T-cell (primary cell): ENCODE measurements at regions not wholly inside any gene's neighbourhood (a gene's known extent, or its start where the extent isn't known, plus 50 kb on each side); places are given as distances from the start of the nearest gene placed in this dataset.

ENCODE experiments used
- ATAC-seq, 4 experiments: fragments of 200-7000 bp in 3 of 4; fragments of 150-1000 bp in 1 of 4; cut with Tn5 transposase; replicated peaks in 1 of 4; 1 replicate in 3 of 4; 2 replicates in 1 of 4; pipeline ENCODE4 v1.10.0; 2021; ENCODE audit warnings: moderate library complexity in 3 of 4, mild to moderate bottlenecking in 2 of 4, moderate number of reproducible peaks in 1 of 4
- CTCF ChIA-PET, 2 donors: fragments of 300-600 bp; sonication (Branson Sonifier 250); formaldehyde crosslinking; loops; one replicate each; lab custom pipeline; 2022; ENCODE audit warnings: antibody characterized with exemption in 2 of 2; lab: Charles Lee
- POLR2A ChIA-PET, 2 donors: fragments of 300-600 bp; sonication (Branson Sonifier 250); formaldehyde crosslinking; loops; one replicate each; lab custom pipeline; 2022; ENCODE audit warnings: antibody characterized with exemption in 2 of 2; lab: Charles Lee
- DNase-seq, 35 experiments: peaks; one replicate each; pipeline versions ENCODE4 v3.0.0 to v3.0.0-alpha.2; 2013 to 2023
- H3K27ac ChIP-seq: one replicate; pipeline ENCODE4 v1.5.1; 2013; ENCODE audit warnings: low read length
- H3K27me3 ChIP-seq, 2 experiments: replicated peaks in 1 of 2; 1 replicate in 1 of 2; 2 replicates in 1 of 2; pipeline versions ENCODE4 v1.6.1 to v1.7.0; 2013; ENCODE audit warnings: low read length in 1 of 2, mixed read lengths in 1 of 2; ENCODE audit not compliant: control insufficient read depth in 2 of 2, insufficient read depth in 2 of 2; ENCODE audit errors: extremely low read depth in 1 of 2
- H3K36me3 ChIP-seq, 2 donors: 1 replicate in 1 of 2; 2 replicates in 1 of 2; pipeline versions ENCODE4 v1.6.1 to v1.7.0; 2013; ENCODE audit warnings: low read length in 1 of 2; ENCODE audit not compliant: control insufficient read depth in 2 of 2, insufficient read depth in 1 of 2; ENCODE audit errors: extremely low read depth in 1 of 2
- H3K4me1 ChIP-seq, 2 experiments: 1 replicate in 1 of 2; 2 replicates in 1 of 2; pipeline versions ENCODE4 v1.6.1 to v1.7.0; 2013; ENCODE audit warnings: low read length in 2 of 2, mixed read lengths in 1 of 2; ENCODE audit not compliant: insufficient read depth in 2 of 2, control insufficient read depth in 1 of 2; ENCODE audit errors: extremely low read depth in 1 of 2
- H3K4me3 ChIP-seq, 2 donors: 1 replicate in 1 of 2; 2 replicates in 1 of 2; pipeline versions ENCODE4 v1.5.1 to v1.7.0; 2013; ENCODE audit warnings: mild to moderate bottlenecking in 2 of 2, low read length in 1 of 2, moderate library complexity in 1 of 2; ENCODE audit not compliant: control insufficient read depth in 1 of 2; ENCODE audit errors: extremely low read depth in 1 of 2
- H3K9me3 ChIP-seq: 2 replicates; pipeline ENCODE4 v1.7.0; 2013
- H3K27ac Mint-ChIP-seq, 2 donors: one replicate each; pipeline ENCODE4 v1.8.0; 2020 to 2021; ENCODE audit warnings: mild to moderate bottlenecking in 2 of 2, mixed read lengths in 2 of 2
- H3K27me3 Mint-ChIP-seq, 2 donors: one replicate each; pipeline ENCODE4 v1.8.0; 2021 to 2022; ENCODE audit warnings: mixed read lengths in 2 of 2
- H3K36me3 Mint-ChIP-seq: one replicate; pipeline ENCODE4 v1.8.0; 2021; ENCODE audit warnings: mixed read lengths
- H3K4me1 Mint-ChIP-seq, 3 donors: one replicate each; pipeline ENCODE4 v1.8.0; 2020 to 2022; ENCODE audit warnings: mixed read lengths in 3 of 3, mild to moderate bottlenecking in 1 of 3
- H3K4me3 Mint-ChIP-seq, 3 donors: one replicate each; pipeline ENCODE4 v1.8.0; 2020 to 2022; ENCODE audit warnings: mild to moderate bottlenecking in 3 of 3, mixed read lengths in 3 of 3, moderate library complexity in 3 of 3
- H3K9me3 Mint-ChIP-seq, 3 donors: one replicate each; pipeline ENCODE4 v1.8.0; 2020 to 2022; ENCODE audit warnings: mixed read lengths in 3 of 3
- WGBS: methylation state at CpG from one replicate; pipeline ENCODE4 v1.1.5; 2013; ENCODE audit warnings: missing lambda C conversion rate; ENCODE audit not compliant: insufficient coverage; 5-methylcytosine and 5-hydroxymethylcytosine counted together

- POLR2A ChIA-PET: no interaction called here
- no peak overlapping the region for H3K4me3 ChIP-seq
- no peaks in the 10 kb centered on the region for H3K36me3 Mint-ChIP-seq
These were observed 249.6 kb downstream of the PLA2G4A start for GRCh38 chr1:187078321-187078720.

DNA sequence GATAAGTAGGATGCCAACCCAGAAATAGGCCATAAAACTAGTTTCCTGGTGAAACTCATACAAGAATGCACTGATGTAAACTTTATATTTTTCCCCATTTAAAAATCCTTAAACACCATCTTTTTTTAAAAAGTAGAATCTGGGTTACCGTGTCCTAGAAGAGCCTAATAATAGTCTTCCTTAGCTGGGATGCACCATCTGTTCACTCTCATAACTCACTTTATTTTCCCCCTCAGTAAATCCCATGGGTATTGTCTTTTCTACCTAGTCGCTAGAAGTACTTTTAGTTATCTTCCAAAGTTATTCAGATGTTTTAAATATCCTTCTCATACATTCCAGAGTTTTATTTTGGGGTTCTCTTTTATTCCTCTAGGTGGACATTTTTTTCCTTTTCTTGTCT, 250.2 kb downstream of the PLA2G4A start:
- Mint-ChIP-seq H3K9me3 (peaks cover 0 to 6% (median 4%) of the 10 kb centered on the region in 3 donors), H3K27ac (no peak overlapping the region), H3K4me3 (no peak overlapping the region), H3K36me3 (no peaks in the 10 kb centered on the region), H3K4me1 (peaks cover 8 to 23% (median 10%) of the 10 kb centered on the region in 3 donors), H3K27me3 (no peaks in the 10 kb centered on the region)
- ATAC-seq: no peak
- Histone ChIP-seq H3K4me3 (no peak overlapping the region), H3K27me3 (no peaks in the 10 kb centered on the region), H3K9me3 (no peaks in the 10 kb centered on the region), H3K27ac (no peak overlapping the region), H3K4me1 (no peaks in the 10 kb centered on the region), H3K36me3 (no peaks in the 10 kb centered on the region)
- POLR2A ChIA-PET: no interaction called here
- no CpG with 5 or more reads among the region's 2 CpGs for WGBS
- no peak for DNase-seq
- CTCF ChIA-PET: no interaction called here

More at GRCh38 chr1:187078321-187078720, 249.6 kb downstream of the PLA2G4A start:
- Mint-ChIP-seq H3K4me3 (no peak overlapping the region), H3K27ac (no peak overlapping the region), H3K27me3 (no peaks in the 10 kb centered on the region), H3K4me1 (peaks cover 8 to 23% (median 10%) of the 10 kb centered on the region in 3 donors), H3K9me3 (peaks cover 0 to 6% (median 4%) of the 10 kb centered on the region in 3 donors)
- no peak for ATAC-seq
- Histone ChIP-seq H3K27me3 (no peaks in the 10 kb centered on the region), H3K4me1 (no peaks in the 10 kb centered on the region), H3K9me3 (no peaks in the 10 kb centered on the region), H3K36me3 (no peaks in the 10 kb centered on the region), H3K27ac (no peak overlapping the region)
- WGBS: 80% methylated on average over 1 of the region's 3 CpGs
- CTCF ChIA-PET: no interaction called here
- no peak for DNase-seq

- Mint-ChIP-seq H3K4me3 (no peak overlapping the region), H3K27me3 (no peaks in the 10 kb centered on the region)
These were observed 250.6 kb downstream of the PLA2G4A start for GRCh38 chr1:187079330-187079729.

DNA sequence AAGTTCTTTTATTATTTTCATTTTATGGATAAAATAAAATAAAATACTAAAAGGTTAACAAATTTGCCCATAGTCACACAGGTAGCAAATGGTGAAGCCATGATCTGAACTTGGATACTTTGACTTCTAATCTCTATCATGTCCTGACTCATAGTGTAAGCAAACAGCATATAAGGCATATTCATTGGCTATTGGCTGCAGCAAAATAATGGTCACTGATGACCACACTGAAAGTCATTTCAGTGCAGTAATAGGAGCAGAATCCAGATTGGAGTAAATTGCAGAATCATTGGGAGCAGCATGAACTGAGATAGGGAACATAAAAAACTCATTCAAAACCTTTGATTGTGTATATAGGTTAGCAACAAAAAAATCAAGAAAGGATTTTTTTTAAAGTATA, 262.9 kb downstream of the PLA2G4A start:
- no peaks in the 10 kb centered on the region for H3K36me3 Mint-ChIP-seq
- ChIA-PET CTCF (no interaction called here), POLR2A (no interaction called here)
- Histone ChIP-seq H3K27ac (no peak overlapping the region), H3K9me3 (no peaks in the 10 kb centered on the region), H3K27me3 (no peaks in the 10 kb centered on the region), H3K4me3 (no peak overlapping the region), H3K36me3 (no peaks in the 10 kb centered on the region), H3K4me1 (peaks cover 0 to 7% of the 10 kb centered on the region in 2 experiments)
- H3K4me1 Mint-ChIP-seq: peaks cover 18 to 27% (median 19%) of the 10 kb centered on the region in 3 donors
- no peak for ATAC-seq
- peak overlapping the region in 1 of 3 donors; percentile 49 for H3K4me3 Mint-ChIP-seq
- H3K27ac Mint-ChIP-seq: peak overlapping the region in 1 of 2 donors; percentile 83
- peaks cover 4 to 6% (median 5%) of the 10 kb centered on the region in 3 donors for H3K9me3 Mint-ChIP-seq
- H3K27me3 Mint-ChIP-seq: peaks cover 0 to 2% of the 10 kb centered on the region in 2 donors
- no peak for DNase-seq

More at GRCh38 chr1:187079330-187079729, 250.6 kb downstream of the PLA2G4A start:
- no peaks in the 10 kb centered on the region for H3K36me3 ChIP-seq
- no peak overlapping the region for H3K27ac ChIP-seq
- H3K4me3 ChIP-seq: no peak overlapping the region
- H3K4me1 Mint-ChIP-seq: peaks cover 8 to 23% (median 10%) of the 10 kb centered on the region in 3 donors
- no peak overlapping the region for H3K27ac Mint-ChIP-seq
- WGBS: 98% methylated on average over 5 of the region's 6 CpGs
- ChIA-PET CTCF (no interaction called here), POLR2A (no interaction called here)
- no peaks in the 10 kb centered on the region for H3K4me1 ChIP-seq
- ATAC-seq (no peak), DNase-seq (no peak)
- H3K27me3 ChIP-seq: no peaks in the 10 kb centered on the region
- no peaks in the 10 kb centered on the region for H3K36me3 Mint-ChIP-seq
- H3K9me3 ChIP-seq: no peaks in the 10 kb centered on the region
- H3K9me3 Mint-ChIP-seq: peaks cover 0 to 5% (median 4%) of the 10 kb centered on the region in 3 donors

GRCh38 chr1:187092104-187092503, 263.4 kb downstream of the PLA2G4A start:
- POLR2A ChIA-PET: no interaction called here
- Histone ChIP-seq H3K4me1 (peaks cover 0 to 7% of the 10 kb centered on the region in 2 experiments), H3K4me3 (no peak overlapping the region), H3K36me3 (no peaks in the 10 kb centered on the region), H3K9me3 (no peaks in the 10 kb centered on the region), H3K27me3 (no peaks in the 10 kb centered on the region), H3K27ac (no peak overlapping the region)
- H3K4me3 Mint-ChIP-seq: peak overlapping the region; percentile 0 to 49 (median 2)
- DNase-seq (peak in 15 of 35 experiments; percentile 3 to 53 (median 13)), ATAC-seq (peak; percentile 45 to 97 (median 88))
- H3K27ac Mint-ChIP-seq: peak overlapping the region; percentile 82 to 83
- no peaks in the 10 kb centered on the region for H3K36me3 Mint-ChIP-seq
- peaks cover 4 to 6% (median 5%) of the 10 kb centered on the region in 3 donors for H3K9me3 Mint-ChIP-seq
- H3K27me3 Mint-ChIP-seq: peaks cover 0 to 2% of the 10 kb centered on the region in 2 donors
- peaks cover 20 to 27% (median 21%) of the 10 kb centered on the region in 3 donors for H3K4me1 Mint-ChIP-seq
- CTCF ChIA-PET: interaction anchor here in 1 of 2 donors (0.6 kb wide), 1 partner anchor 1257 kb away, joined by 13 read pairs; no protein-coding TSS in a partner anchor
- WGBS: 57% methylated on average over 4 of the region's 4 CpGs

- 83% methylated on average over 1 of the region's 2 CpGs for WGBS
- Mint-ChIP-seq H3K36me3 (no peaks in the 10 kb centered on the region), H3K27me3 (no peaks in the 10 kb centered on the region), H3K4me1 (peaks cover 18 to 31% (median 20%) of the 10 kb centered on the region in 3 donors), H3K4me3 (no peak overlapping the region), H3K27ac (no peak overlapping the region), H3K9me3 (peaks cover 0 to 7% (median 0%) of the 10 kb centered on the region in 3 donors)
- Histone ChIP-seq H3K27me3 (no peaks in the 10 kb centered on the region), H3K27ac (no peak overlapping the region), H3K4me3 (no peak overlapping the region), H3K4me1 (peaks cover 0 to 7% of the 10 kb centered on the region in 2 experiments), H3K36me3 (no peaks in the 10 kb centered on the region), H3K9me3 (no peaks in the 10 kb centered on the region)
- ChIA-PET CTCF (no interaction called here), POLR2A (no interaction called here)
- no peak for DNase-seq
- no peak for ATAC-seq
These were observed 267.9 kb downstream of the PLA2G4A start for GRCh38 chr1:187096689-187097088.

- no peak overlapping the region for H3K4me3 Mint-ChIP-seq
- H3K36me3 Mint-ChIP-seq: no peaks in the 10 kb centered on the region
- H3K27ac Mint-ChIP-seq: no peak overlapping the region
- ChIA-PET POLR2A (no interaction called here), CTCF (no interaction called here)
- H3K9me3 Mint-ChIP-seq: peaks cover 4 to 6% (median 4%) of the 10 kb centered on the region in 3 donors
- H3K27ac ChIP-seq: no peak overlapping the region
- no peaks in the 10 kb centered on the region for H3K4me1 ChIP-seq
- H3K27me3 Mint-ChIP-seq: no peaks in the 10 kb centered on the region
- no peak overlapping the region for H3K4me3 ChIP-seq
- ATAC-seq: no peak
- H3K9me3 ChIP-seq: no peaks in the 10 kb centered on the region
- H3K4me1 Mint-ChIP-seq: no peaks in the 10 kb centered on the region
- no peak for DNase-seq
- H3K36me3 ChIP-seq: no peaks in the 10 kb centered on the region
- H3K27me3 ChIP-seq: no peaks in the 10 kb centered on the region
These were observed 281.6 kb downstream of the PLA2G4A start for GRCh38 chr1:187110351-187110750.
